ENCODE measurements at regions not wholly inside any gene's neighbourhood (a gene's known extent, or its start where the extent isn't known, plus 50 kb on each side); places are given as distances from the start of the nearest gene placed in this dataset.

DNA sequence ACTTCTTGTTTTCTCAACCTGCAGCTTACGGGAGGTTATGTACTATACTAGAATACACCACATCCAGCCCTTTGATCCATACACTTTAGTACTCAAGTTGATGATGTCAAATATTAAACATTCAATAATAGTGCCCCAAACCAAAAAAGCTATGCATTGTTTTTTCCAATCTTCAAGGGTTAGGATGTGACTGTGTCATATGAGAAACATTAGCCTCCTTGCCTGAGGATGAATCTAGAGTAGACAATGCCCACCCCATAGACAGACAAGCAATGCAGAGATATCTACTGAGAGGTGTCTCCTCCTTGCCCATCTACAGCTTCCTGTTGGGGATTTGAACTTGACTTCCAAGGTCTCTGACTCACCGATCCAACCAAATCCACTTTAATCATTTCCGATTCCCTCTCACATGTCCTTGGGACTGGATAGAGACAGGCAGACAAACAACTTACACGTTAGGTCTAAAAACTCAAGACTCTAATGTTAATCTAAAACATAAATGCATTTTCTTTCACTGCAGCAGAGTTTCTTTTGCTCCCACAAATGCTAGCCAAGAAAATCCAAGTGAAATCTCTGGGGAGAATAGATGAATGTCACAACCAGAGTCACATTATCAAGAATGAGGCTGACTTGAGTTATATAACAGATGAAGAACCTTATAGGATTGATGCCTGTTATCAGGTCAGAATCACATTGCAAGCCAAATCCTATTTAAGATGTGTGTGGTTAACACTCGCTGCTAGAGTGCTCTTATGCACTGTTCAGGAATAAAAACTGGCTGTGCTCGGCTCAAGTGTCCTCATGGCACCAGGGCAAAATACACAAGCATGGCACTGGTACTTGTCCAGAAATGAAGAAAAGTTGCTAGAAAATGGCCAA lies 75.5 kb upstream of the TNFAIP3 start (continued):
- 0 out of 2 replicates have a peak, but pooled peaks have one; percentile 30 for TF ChIP-seq ZNF687 (IDR thresholded peaks at IDR 0.05)

GRCh38 chr6:137792160-137793033 lies 74.7 kb upstream of the TNFAIP3 start:
- FAIRE-seq, result no peak
- BruUV-seq (replicated peaks), result TSS peak; percentile 92
- 17% methylated on average over 6 of the region's 6 CpGs for WGBS (ENCODE audit: insufficient coverage, insufficient replicate concordance, low lambda C conversion rate, missing lambda C conversion rate)
- peak; percentile 40 for ATAC-seq
- ChIA-PET SMC1A (ENCODE audit: uncharacterized antibody, unreplicated experiment) (interaction anchor here (0.6 to 16.0 kb wide), 28 partner anchors 10 to 158 kb away, joined by 3 to 314 read pairs (median 4); partner anchors contain the start of gene TNFAIP3), CTCF (interaction anchor here (0.6 to 4.6 kb wide), 15 partner anchors 19 to 212 kb away, joined by 3 to 22 read pairs (median 3); no protein-coding TSS in a partner anchor), POLR2A (interaction anchor here (0.5 to 2.5 kb wide), 13 partner anchors 17 to 80 kb away, joined by 3 to 9 read pairs (median 4); partner anchors contain the start of gene TNFAIP3), RAD21 (ENCODE audit: unreplicated experiment) (interaction anchor here (0.8 to 8.7 kb wide), 18 partner anchors 18 to 148 kb away, joined by 3 to 117 read pairs (median 4); partner anchors contain the start of gene TNFAIP3)
- Histone ChIP-seq H4K20me1 (ENCODE audit: control insufficient read depth, insufficient read depth) (no peaks in the 10 kb centered on the region), H3K4me1 (ENCODE audit: control insufficient read depth, insufficient read depth, low read length) (peaks cover 18% of the 10 kb centered on the region), H3K36me3 (ENCODE audit: control insufficient read depth in 2 of 2, insufficient read depth in 2 of 2, low read length in 1 of 2) (no peaks in the 10 kb centered on the region), H3K9me3 (replicated peaks; ENCODE audit: control insufficient read depth, insufficient read depth, low read length) (no peaks in the 10 kb centered on the region), H3K4me3 (peak overlapping the region; percentile 25; the same call in 1 of the 2 replicates), H3K27ac (ENCODE audit: control insufficient read depth, insufficient read depth) (peak overlapping the region; percentile 89), H3K27me3 (replicated peaks in 1 of 2; ENCODE audit: control insufficient read depth in 2 of 2, insufficient read depth in 2 of 2, low read length in 1 of 2) (no peaks in the 10 kb centered on the region), H3K4me2 (ENCODE audit: control insufficient read depth, insufficient read depth) (peak overlapping the region; percentile 80), H3K9ac (ENCODE audit: control insufficient read depth, insufficient read depth, low read length) (peak overlapping the region; percentile 36), H3K79me2 (ENCODE audit: control insufficient read depth, insufficient read depth, low read length) (peaks cover 6% of the 10 kb centered on the region), H2AFZ (ENCODE audit: control insufficient read depth, low read depth, low read length) (peak overlapping the region; percentile 29)
- intact Hi-C loops (cut with micrococcal nuclease; ENCODE audit: unreplicated experiment) (no loop called here), in situ Hi-C loops (cut with MboI) (no loop called here)
- no peak for DNase-seq (ENCODE audit: low read depth, low spot score)
- TF ChIP-seq PBX3 (IDR thresholded peaks at IDR 0.05; ENCODE audit: insufficient replicate concordance, low read depth, low read length) (no peak), MEF2B (IDR thresholded peaks at IDR 0.05; ENCODE audit: partially characterized antibody, poor library complexity, severe bottlenecking) (peak; percentile 47), PAX8 (IDR thresholded peaks at IDR 0.05) (no peak), NR2F1 (conservative IDR thresholded peaks at IDR 0.05) (peak; percentile 63; the same call in 1 of the 2 replicates), ZNF687 (IDR thresholded peaks at IDR 0.05) (0 out of 2 replicates have a peak, but pooled peaks have one; percentile 5), CBX3 (IDR thresholded peaks at IDR 0.05; ENCODE audit: borderline replicate concordance, low read depth) (no peak), ESRRA (IDR thresholded peaks at IDR 0.05; ENCODE audit: low read length) (no peak), RUNX3 (IDR thresholded peaks at IDR 0.05; ENCODE audit: low read length) (peak; percentile 49; the same call in 1 of the 2 replicates)
